GM12878 (cell line): ENCODE measurements at regions not wholly inside any gene's neighbourhood (a gene's known extent, or its start where the extent isn't known, plus 50 kb on each side); places are given as distances from the start of the nearest gene placed in this dataset.

ENCODE experiments used
- ATAC-seq: fragments of 200-7000 bp; cut with Tn5 transposase; 3 replicates; pipeline ENCODE4 v1.9.1; 2020; ENCODE audit warnings: mild to moderate bottlenecking, moderate library complexity
- BruUV-seq: library from RNA; stranded (reverse); fragments of 400-500 nt; replicated peaks from 2 replicates; lab custom pipeline; 2021; lab: Mats Ljungman, UMichigan
- CTCF ChIA-PET: fragments of 300-600 bp; sonication (Branson Sonifier 250); formaldehyde crosslinking; extraction: SDS; loops from one replicate; lab custom pipeline; 2021; ENCODE audit warnings: inconsistent platforms; lab: Yijun Ruan, JAX
- POLR2A ChIA-PET: fragments of 350-600 bp; formaldehyde crosslinking; extraction: SDS; loops from one replicate; lab custom pipeline; 2021; ENCODE audit warnings: inconsistent platforms; lab: Charles Lee
- RAD21 ChIA-PET: fragments of 300-600 bp; sonication (Branson Sonifier 250); formaldehyde crosslinking; loops from one replicate; lab custom pipeline; 2023; ENCODE audit warnings: antibody characterized with exemption; ENCODE audit not compliant: unreplicated experiment; lab: Charles Lee
- SMC1A ChIA-PET: fragments of 300-600 bp; sonication (Branson Sonifier 250); formaldehyde crosslinking; loops from one replicate; lab custom pipeline; 2023; ENCODE audit not compliant: unreplicated experiment, uncharacterized antibody; lab: Charles Lee
- DNase-seq: peaks from one replicate; pipeline ENCODE4 v3.0.0-alpha.2; 2011; ENCODE audit warnings: low read depth, low spot score
- FAIRE-seq: peaks from 3 replicates; lab custom pipeline; 2011; peaks lifted over from hg19 to GRCh38; lab: Jason Lieb, UNC
- H2AFZ ChIP-seq: 2 replicates; pipeline ENCODE4 v1.6.0; 2011; ENCODE audit warnings: low read depth, low read length, control low read depth; ENCODE audit not compliant: control insufficient read depth
- H3K27ac ChIP-seq: 2 replicates; pipeline ENCODE4 v1.5.1; 2011; ENCODE audit warnings: control low read depth; ENCODE audit not compliant: control insufficient read depth, insufficient read depth
- H3K27me3 ChIP-seq, 2 experiments: replicated peaks in 1 of 2; 2 replicates each; pipeline versions ENCODE4 v1.6.0 to v1.6.1; 2011; ENCODE audit warnings: low read length in 1 of 2; ENCODE audit not compliant: control insufficient read depth in 2 of 2, insufficient read depth in 2 of 2
- H3K36me3 ChIP-seq, 2 experiments: 2 replicates each; pipeline ENCODE4 v1.5.1; 2011; ENCODE audit warnings: low read length in 1 of 2; ENCODE audit not compliant: control insufficient read depth in 2 of 2, insufficient read depth in 2 of 2
- H3K4me1 ChIP-seq: 2 replicates; pipeline ENCODE4 v1.6.1; 2011; ENCODE audit warnings: mild to moderate bottlenecking, low read length, moderate library complexity, mixed read lengths; ENCODE audit not compliant: control insufficient read depth, insufficient read depth
- H3K4me2 ChIP-seq: 2 replicates; pipeline ENCODE4 v1.6.0; 2011; ENCODE audit warnings: control low read depth; ENCODE audit not compliant: control insufficient read depth, insufficient read depth
- H3K4me3 ChIP-seq: fragments of 200-600 bp; sonication (generic); 2 replicates; pipeline ENCODE4 v1.5.1; 2016
- H3K79me2 ChIP-seq: 2 replicates; pipeline ENCODE4 v1.6.0; 2011; ENCODE audit warnings: low read length; ENCODE audit not compliant: control insufficient read depth, insufficient read depth
- H3K9ac ChIP-seq: 2 replicates; pipeline ENCODE4 v1.8.0; 2011; ENCODE audit warnings: low read length, control low read depth, mixed read lengths; ENCODE audit not compliant: control insufficient read depth, insufficient read depth
- H3K9me3 ChIP-seq: replicated peaks from 3 replicates; pipeline ENCODE4 v1.5.1; 2011; ENCODE audit warnings: mild to moderate bottlenecking, low read length; ENCODE audit not compliant: control insufficient read depth, insufficient read depth
- H4K20me1 ChIP-seq: 2 replicates; pipeline ENCODE4 v1.6.0; 2011; ENCODE audit not compliant: control insufficient read depth, insufficient read depth
- CEBPB ChIP-seq, 2 experiments: fragments of 150-350 bp in 1 of 2; IDR thresholded peaks; 2 replicates each; pipeline ENCODE4 v1.6.1; 2012 to 2014; ENCODE audit warnings: low read depth in 2 of 2, low read length in 2 of 2, borderline replicate concordance in 1 of 2, inconsistent platforms in 1 of 2
- CREB1 ChIP-seq: IDR thresholded peaks from 2 replicates; pipeline ENCODE4 v1.6.1; 2012; ENCODE audit warnings: low read depth, mild to moderate bottlenecking, inconsistent platforms
- FOXM1 ChIP-seq: IDR thresholded peaks from 2 replicates; pipeline ENCODE4 v1.6.1; 2012; ENCODE audit warnings: low read depth, mild to moderate bottlenecking, inconsistent platforms, low read length, moderate library complexity
- GATAD2B ChIP-seq: fragments of 450-650 bp; conservative IDR thresholded peaks from 2 replicates; pipeline ENCODE4 v1.6.1; 2017; ENCODE audit warnings: low read depth, mild to moderate bottlenecking, moderate library complexity
- IRF3 ChIP-seq: fragments of 450-650 bp; IDR thresholded peaks from 2 replicates; pipeline ENCODE4 v1.6.1; 2014; ENCODE audit warnings: mild to moderate bottlenecking
- MXI1 ChIP-seq: fragments of 150-350 bp; IDR thresholded peaks from 2 replicates; pipeline ENCODE4 v1.6.1; 2011; ENCODE audit warnings: low read depth, mild to moderate bottlenecking, inconsistent platforms, low read length, improper control_type of control experiment
- NFXL1 ChIP-seq: fragments of 450-650 bp; IDR thresholded peaks from 2 replicates; pipeline ENCODE4 v1.6.1; 2017; ENCODE audit warnings: antibody characterized with exemption, mild to moderate bottlenecking, borderline replicate concordance
- NFYA ChIP-seq: IDR thresholded peaks from 2 replicates; pipeline ENCODE4 v1.6.1; 2011; ENCODE audit warnings: low read depth, mild to moderate bottlenecking, low read length, improper control_type of control experiment, borderline replicate concordance
- POLR2AphosphoS2 ChIP-seq: IDR thresholded peaks from 2 replicates; pipeline ENCODE4 v1.6.1; 2011; ENCODE audit warnings: low read depth, mild to moderate bottlenecking, low read length, improper control_type of control experiment, moderate library complexity
- SP1 ChIP-seq: IDR thresholded peaks from one replicate; pipeline ENCODE4 v1.6.1; 2011; ENCODE audit warnings: low read depth, low read length
- ZNF207 ChIP-seq: fragments of 450-650 bp; IDR thresholded peaks from 2 replicates; pipeline ENCODE4 v1.6.1; 2014; ENCODE audit warnings: antibody characterized with exemption, mild to moderate bottlenecking, borderline replicate concordance
- ZSCAN29 ChIP-seq: fragments of 450-650 bp; IDR thresholded peaks from 2 replicates; pipeline ENCODE4 v1.6.1; 2017; ENCODE audit warnings: mild to moderate bottlenecking, moderate library complexity
- WGBS: methylation state at CpG from one replicate; pipeline ENCODE4 v1.1.6; 2016; ENCODE audit warnings: low lambda C conversion rate; ENCODE audit not compliant: insufficient replicate concordance, insufficient coverage; ENCODE audit errors: missing lambda C conversion rate; 5-methylcytosine and 5-hydroxymethylcytosine counted together
- in situ Hi-C: fragments of 300-500 bp; cut with MboI; formaldehyde crosslinking; loops from 9 replicates; pipeline ENCODE4 v1.14.3; 2018; ENCODE audit warnings: mixed read lengths
- intact Hi-C: fragments of 100-400 bp; cut with micrococcal nuclease; formaldehyde crosslinking; loops from one replicate; pipeline ENCODE4 v1.14.2; 2022; ENCODE audit not compliant: unreplicated experiment
- TF ChIP-seq, protein P1 (sequence below): IDR thresholded peaks from 2 replicates; pipeline ENCODE4 v1.6.1; 2012; ENCODE audit warnings: improper control_type of control experiment, low read depth, low read length; ENCODE audit not compliant: insufficient replicate concordance
- TF ChIP-seq, protein P2 (sequence below): fragments of 450-650 bp; IDR thresholded peaks from 2 replicates; pipeline ENCODE4 v1.6.1; 2017; ENCODE audit warnings: mild to moderate bottlenecking, moderate library complexity

DNA sequence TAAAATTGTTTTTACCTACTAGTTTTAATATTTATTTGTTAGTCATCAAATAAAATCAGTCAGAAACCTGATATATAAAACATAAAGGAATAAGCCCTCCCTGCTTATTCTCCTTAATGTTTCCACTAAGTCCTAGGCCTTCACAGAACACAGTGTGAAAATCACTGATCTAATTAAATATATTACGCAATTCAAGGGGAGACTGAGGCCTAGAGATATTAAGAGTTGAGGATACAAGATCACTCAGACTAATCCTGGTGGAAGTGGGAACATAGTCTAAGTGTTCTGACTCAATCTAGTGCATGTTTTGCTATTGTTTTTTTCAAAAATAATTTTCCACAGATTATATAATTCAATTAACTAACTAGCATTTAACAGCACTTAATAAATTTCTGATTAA is 401.1 kb downstream of the SLCO4C1 start (continued):
- TF ChIP-seq, protein P1, sequence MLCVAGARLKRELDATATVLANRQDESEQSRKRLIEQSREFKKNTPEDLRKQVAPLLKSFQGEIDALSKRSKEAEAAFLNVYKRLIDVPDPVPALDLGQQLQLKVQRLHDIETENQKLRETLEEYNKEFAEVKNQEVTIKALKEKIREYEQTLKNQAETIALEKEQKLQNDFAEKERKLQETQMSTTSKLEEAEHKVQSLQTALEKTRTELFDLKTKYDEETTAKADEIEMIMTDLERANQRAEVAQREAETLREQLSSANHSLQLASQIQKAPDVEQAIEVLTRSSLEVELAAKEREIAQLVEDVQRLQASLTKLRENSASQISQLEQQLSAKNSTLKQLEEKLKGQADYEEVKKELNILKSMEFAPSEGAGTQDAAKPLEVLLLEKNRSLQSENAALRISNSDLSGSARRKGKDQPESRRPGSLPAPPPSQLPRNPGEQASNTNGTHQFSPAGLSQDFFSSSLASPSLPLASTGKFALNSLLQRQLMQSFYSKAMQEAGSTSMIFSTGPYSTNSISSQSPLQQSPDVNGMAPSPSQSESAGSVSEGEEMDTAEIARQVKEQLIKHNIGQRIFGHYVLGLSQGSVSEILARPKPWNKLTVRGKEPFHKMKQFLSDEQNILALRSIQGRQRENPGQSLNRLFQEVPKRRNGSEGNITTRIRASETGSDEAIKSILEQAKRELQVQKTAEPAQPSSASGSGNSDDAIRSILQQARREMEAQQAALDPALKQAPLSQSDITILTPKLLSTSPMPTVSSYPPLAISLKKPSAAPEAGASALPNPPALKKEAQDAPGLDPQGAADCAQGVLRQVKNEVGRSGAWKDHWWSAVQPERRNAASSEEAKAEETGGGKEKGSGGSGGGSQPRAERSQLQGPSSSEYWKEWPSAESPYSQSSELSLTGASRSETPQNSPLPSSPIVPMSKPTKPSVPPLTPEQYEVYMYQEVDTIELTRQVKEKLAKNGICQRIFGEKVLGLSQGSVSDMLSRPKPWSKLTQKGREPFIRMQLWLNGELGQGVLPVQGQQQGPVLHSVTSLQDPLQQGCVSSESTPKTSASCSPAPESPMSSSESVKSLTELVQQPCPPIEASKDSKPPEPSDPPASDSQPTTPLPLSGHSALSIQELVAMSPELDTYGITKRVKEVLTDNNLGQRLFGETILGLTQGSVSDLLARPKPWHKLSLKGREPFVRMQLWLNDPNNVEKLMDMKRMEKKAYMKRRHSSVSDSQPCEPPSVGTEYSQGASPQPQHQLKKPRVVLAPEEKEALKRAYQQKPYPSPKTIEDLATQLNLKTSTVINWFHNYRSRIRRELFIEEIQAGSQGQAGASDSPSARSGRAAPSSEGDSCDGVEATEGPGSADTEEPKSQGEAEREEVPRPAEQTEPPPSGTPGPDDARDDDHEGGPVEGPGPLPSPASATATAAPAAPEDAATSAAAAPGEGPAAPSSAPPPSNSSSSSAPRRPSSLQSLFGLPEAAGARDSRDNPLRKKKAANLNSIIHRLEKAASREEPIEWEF = no peak
- TF ChIP-seq ZSCAN29 (no peak), GATAD2B (no peak), CEBPB (IDR thresholded peaks at IDR 0.05; ENCODE audit: borderline replicate concordance in 1 of 2, low read depth in 2 of 2, low read length in 2 of 2) (no peak)

DNA sequence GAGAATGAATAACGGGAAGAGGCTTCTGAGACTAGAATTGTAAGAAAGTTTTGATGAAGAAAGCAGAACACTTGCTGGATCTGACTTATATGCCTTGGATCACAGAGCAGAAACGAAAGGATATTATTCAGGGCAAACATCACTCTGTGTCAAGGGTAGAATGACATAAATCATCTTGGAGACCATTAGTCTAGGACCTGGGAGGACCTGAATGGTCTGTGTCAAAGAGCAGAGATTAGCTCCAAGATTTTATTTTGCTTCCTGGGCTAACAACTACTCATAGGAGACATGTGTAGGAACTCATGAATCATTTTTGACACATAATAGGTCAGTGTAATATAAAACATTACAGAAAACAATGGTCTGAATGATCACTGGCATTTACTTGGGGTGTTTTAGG is 417.9 kb downstream of the SLCO4C1 start:
- H4K20me1 ChIP-seq = no peaks in the 10 kb centered on the region
- ATAC-seq = no peak
- H3K4me3 ChIP-seq = no peak overlapping the region
- ChIA-PET RAD21 (no interaction called here), CTCF (no interaction called here), SMC1A (no interaction called here), POLR2A (no interaction called here)
- H2AFZ ChIP-seq = no peak overlapping the region
- intact Hi-C loops = loop anchor here (10.0 kb wide), 1 partner anchor 1597 kb away; no protein-coding TSS in a partner anchor
- H3K79me2 ChIP-seq = no peaks in the 10 kb centered on the region
- H3K4me2 ChIP-seq = no peak overlapping the region
- no peak overlapping the region for H3K9ac ChIP-seq
- no peaks in the 10 kb centered on the region for H3K27me3 ChIP-seq
- no peaks in the 10 kb centered on the region for H3K4me1 ChIP-seq
- no peak overlapping the region for H3K27ac ChIP-seq
- 0% methylated on average over 2 of the region's 2 CpGs for WGBS
- in situ Hi-C loops = no loop called here
- no peak for DNase-seq
- H3K9me3 ChIP-seq = no peaks in the 10 kb centered on the region
- no TSS peak for BruUV-seq
- no peaks in the 10 kb centered on the region for H3K36me3 ChIP-seq
- no peak for FAIRE-seq
- TF ChIP-seq POLR2AphosphoS2 (no peak), ZNF207 (no peak), IRF3 (no peak), SP1 (no peak), NFXL1 (no peak), CREB1 (no peak), NFYA (no peak), MXI1 (no peak), FOXM1 (no peak)
- TF ChIP-seq, protein P2, sequence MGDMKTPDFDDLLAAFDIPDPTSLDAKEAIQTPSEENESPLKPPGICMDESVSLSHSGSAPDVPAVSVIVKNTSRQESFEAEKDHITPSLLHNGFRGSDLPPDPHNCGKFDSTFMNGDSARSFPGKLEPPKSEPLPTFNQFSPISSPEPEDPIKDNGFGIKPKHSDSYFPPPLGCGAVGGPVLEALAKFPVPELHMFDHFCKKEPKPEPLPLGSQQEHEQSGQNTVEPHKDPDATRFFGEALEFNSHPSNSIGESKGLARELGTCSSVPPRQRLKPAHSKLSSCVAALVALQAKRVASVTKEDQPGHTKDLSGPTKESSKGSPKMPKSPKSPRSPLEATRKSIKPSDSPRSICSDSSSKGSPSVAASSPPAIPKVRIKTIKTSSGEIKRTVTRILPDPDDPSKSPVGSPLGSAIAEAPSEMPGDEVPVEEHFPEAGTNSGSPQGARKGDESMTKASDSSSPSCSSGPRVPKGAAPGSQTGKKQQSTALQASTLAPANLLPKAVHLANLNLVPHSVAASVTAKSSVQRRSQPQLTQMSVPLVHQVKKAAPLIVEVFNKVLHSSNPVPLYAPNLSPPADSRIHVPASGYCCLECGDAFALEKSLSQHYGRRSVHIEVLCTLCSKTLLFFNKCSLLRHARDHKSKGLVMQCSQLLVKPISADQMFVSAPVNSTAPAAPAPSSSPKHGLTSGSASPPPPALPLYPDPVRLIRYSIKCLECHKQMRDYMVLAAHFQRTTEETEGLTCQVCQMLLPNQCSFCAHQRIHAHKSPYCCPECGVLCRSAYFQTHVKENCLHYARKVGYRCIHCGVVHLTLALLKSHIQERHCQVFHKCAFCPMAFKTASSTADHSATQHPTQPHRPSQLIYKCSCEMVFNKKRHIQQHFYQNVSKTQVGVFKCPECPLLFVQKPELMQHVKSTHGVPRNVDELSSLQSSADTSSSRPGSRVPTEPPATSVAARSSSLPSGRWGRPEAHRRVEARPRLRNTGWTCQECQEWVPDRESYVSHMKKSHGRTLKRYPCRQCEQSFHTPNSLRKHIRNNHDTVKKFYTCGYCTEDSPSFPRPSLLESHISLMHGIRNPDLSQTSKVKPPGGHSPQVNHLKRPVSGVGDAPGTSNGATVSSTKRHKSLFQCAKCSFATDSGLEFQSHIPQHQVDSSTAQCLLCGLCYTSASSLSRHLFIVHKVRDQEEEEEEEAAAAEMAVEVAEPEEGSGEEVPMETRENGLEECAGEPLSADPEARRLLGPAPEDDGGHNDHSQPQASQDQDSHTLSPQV = no peak
